Testis (tissue), 2 donors: ENCODE measurements at regions not wholly inside any gene's neighbourhood (a gene's known extent, or its start where the extent isn't known, plus 50 kb on each side); places are given as distances from the start of the nearest gene placed in this dataset.
A peak's percentile ranks its signal among the peaks of the same experiment; 100 is the strongest.

Source experiments
- DNase-seq: peaks from one replicate; pipeline ENCODE4 v3.0.0-alpha.2; 2019
- H3K27ac ChIP-seq, 2 donors: fragments of 200-600 bp; sonication (generic); one replicate each; pipeline ENCODE4 v1.5.1; 2019
- H3K27me3 ChIP-seq: fragments of 200-600 bp; sonication (generic); one replicate; pipeline ENCODE4 v1.5.1; 2019
- H3K36me3 ChIP-seq: fragments of 200-600 bp; sonication (generic); one replicate; pipeline ENCODE4 v1.5.1; 2017; ENCODE audit warnings: low read depth; ENCODE audit errors: missing control alignments
- H3K4me1 ChIP-seq: fragments of 200-600 bp; sonication (generic); one replicate; pipeline ENCODE4 v1.5.1; 2019
- H3K4me3 ChIP-seq, 2 donors: fragments of 200-600 bp; sonication (generic); one replicate each; pipeline ENCODE4 v1.5.1; 2017 to 2019
- H3K9me3 ChIP-seq: fragments of 200-600 bp; sonication (generic); one replicate; pipeline ENCODE4 v1.5.1; 2017
- CTCF ChIP-seq, 3 experiments: fragments of 450-650 bp in 2 of 3; fragments of 200-600 bp in 1 of 3; sonication (generic) in 1 of 3; IDR thresholded peaks; one replicate each; pipeline ENCODE4 v1.5.1; 2016 to 2019; ENCODE audit warnings: antibody characterized with exemption in 3 of 3, mild to moderate bottlenecking in 2 of 3, moderate library complexity in 1 of 3
- POLR2A ChIP-seq: fragments of 450-650 bp; IDR thresholded peaks from one replicate; pipeline ENCODE4 v1.6.1; 2017; ENCODE audit warnings: antibody characterized with exemption, mild to moderate bottlenecking, moderate library complexity
- WGBS, 2 donors: methylation state at CpG; one replicate each; pipeline ENCODE4 v1.1.5; 2018; 5-methylcytosine and 5-hydroxymethylcytosine counted together
- intact Hi-C: fragments of 100-400 bp; cut with DNase I; formaldehyde crosslinking; loops from one replicate; pipeline ENCODE4 v1.15.1; 2023; ENCODE audit warnings: low total_unique reads

DNA sequence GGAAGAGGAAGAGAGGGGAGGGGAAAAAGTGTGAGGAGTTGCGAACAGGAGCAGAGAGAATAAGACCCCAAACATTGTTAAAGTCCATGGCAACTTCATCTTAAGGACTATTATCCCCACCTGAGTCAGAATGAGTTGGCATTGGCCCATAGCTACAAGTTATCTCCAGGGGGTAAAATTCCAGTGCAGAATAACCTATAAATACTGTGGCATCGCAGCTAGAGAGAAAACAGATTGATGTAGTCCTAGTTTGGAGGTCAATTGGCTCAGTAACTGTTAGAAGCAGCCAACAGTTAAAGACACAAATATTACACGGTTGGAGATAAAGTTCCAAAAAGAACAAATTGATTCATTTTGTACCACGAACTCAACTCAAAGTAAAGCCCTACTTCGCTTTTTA is 313.9 kb upstream of the CCDC54 start:
- H3K36me3 ChIP-seq, result no peaks in the 10 kb centered on the region
- H3K27me3 ChIP-seq, result no peaks in the 10 kb centered on the region
- peak overlapping the region in 1 of 2 donors; percentile 9 for H3K27ac ChIP-seq
- H3K4me3 ChIP-seq, result no peak overlapping the region
- DNase-seq, result no peak
- intact Hi-C loops, result no loop called here
- H3K4me1 ChIP-seq, result peaks cover 27% of the 10 kb centered on the region
- TF ChIP-seq POLR2A, result no peak
- no peak for TF ChIP-seq CTCF (IDR thresholded peaks at IDR 0.05)
- no peaks in the 10 kb centered on the region for H3K9me3 ChIP-seq
- WGBS, 2 donors, result 35 to 37% methylated on average over 5 of the region's 5 CpGs

- intact Hi-C loops, result no loop called here
- peak; percentile 90 for DNase-seq
- Histone ChIP-seq H3K36me3 (no peaks in the 10 kb centered on the region), H3K27ac (peak overlapping the region; percentile 25 to 36), H3K27me3 (no peaks in the 10 kb centered on the region), H3K4me1 (peaks cover 27% of the 10 kb centered on the region), H3K4me3 (no peak overlapping the region), H3K9me3 (no peaks in the 10 kb centered on the region)
- TF ChIP-seq CTCF (IDR thresholded peaks at IDR 0.05) (peak; percentile 72 to 83 (median 82)), POLR2A (no peak)
- WGBS, 2 donors, result 10 to 13% methylated on average over 9 of the region's 9 CpGs
Measured at GRCh38 chr3:107064405-107065060, 312.7 kb upstream of the CCDC54 start.

GRCh38 chr3:107065094-107065861 is 312.0 kb upstream of the CCDC54 start:
- intact Hi-C loops, result no loop called here
- DNase-seq, result peak; percentile 34
- Histone ChIP-seq H3K27ac (no peak overlapping the region), H3K4me1 (peaks cover 27% of the 10 kb centered on the region), H3K9me3 (no peaks in the 10 kb centered on the region), H3K4me3 (no peak overlapping the region), H3K36me3 (no peaks in the 10 kb centered on the region), H3K27me3 (no peaks in the 10 kb centered on the region)
- WGBS, 2 donors, result 18 to 24% methylated on average over 13 of the region's 13 CpGs
- TF ChIP-seq POLR2A, result no peak
- no peak for TF ChIP-seq CTCF (IDR thresholded peaks at IDR 0.05)

GRCh38 chr3:107067421-107067820 is 309.8 kb upstream of the CCDC54 start:
- no peak overlapping the region for H3K4me3 ChIP-seq
- TF ChIP-seq POLR2A (no peak), CTCF (IDR thresholded peaks at IDR 0.05) (no peak)
- H3K9me3 ChIP-seq, result no peaks in the 10 kb centered on the region
- intact Hi-C loops, result no loop called here
- 88% methylated on average over 5 of the region's 5 CpGs for WGBS, 2 donors
- DNase-seq, result no peak
- no peaks in the 10 kb centered on the region for H3K27me3 ChIP-seq
- H3K36me3 ChIP-seq, result no peaks in the 10 kb centered on the region
- peaks cover 27% of the 10 kb centered on the region for H3K4me1 ChIP-seq
- H3K27ac ChIP-seq, result no peak overlapping the region
